Bronchial epithelial cell (primary cell): ENCODE measurements at regions not wholly inside any gene's neighbourhood (a gene's known extent, or its start where the extent isn't known, plus 50 kb on each side); places are given as distances from the start of the nearest gene placed in this dataset.

Experiments
- DNase-seq: peaks from one replicate; pipeline ENCODE4 v3.0.0-alpha.2; 2010; ENCODE audit warnings: low read depth
- FAIRE-seq: peaks from 2 replicates; lab custom pipeline; 2011; peaks lifted over from hg19 to GRCh38; lab: Jason Lieb, UNC
- H3K27me3 ChIP-seq: 2 replicates; pipeline ENCODE4 v1.5.1; 2011; ENCODE audit warnings: low read length; ENCODE audit not compliant: control insufficient read depth, insufficient read depth
- H3K36me3 ChIP-seq: 2 replicates; pipeline ENCODE4 v1.5.1; 2011; ENCODE audit warnings: low read length; ENCODE audit not compliant: control insufficient read depth, insufficient read depth
- H3K4me3 ChIP-seq: 2 replicates; pipeline ENCODE4 v1.5.1; 2011; ENCODE audit warnings: mild to moderate bottlenecking, low read depth, low read length, control low read depth
- CTCF ChIP-seq: IDR thresholded peaks from 2 replicates; pipeline ENCODE4 v1.5.1; 2011; ENCODE audit warnings: mild to moderate bottlenecking, moderate library complexity, low read length, control low read depth, inconsistent platforms; ENCODE audit not compliant: insufficient read depth, severe bottlenecking

GRCh38 chr12:89797436-89797835 lies 88.8 kb upstream of the ATP2B1 start:
- TF ChIP-seq CTCF = no peak
- Histone ChIP-seq H3K36me3 (no peaks in the 10 kb centered on the region), H3K27me3 (no peaks in the 10 kb centered on the region), H3K4me3 (no peak overlapping the region)
- DNase-seq = no peak
- no peak for FAIRE-seq

- Histone ChIP-seq H3K4me3 (no peak overlapping the region), H3K27me3 (no peaks in the 10 kb centered on the region), H3K36me3 (no peaks in the 10 kb centered on the region)
- TF ChIP-seq CTCF = no peak
- FAIRE-seq = no peak
- DNase-seq = no peak
Observed at GRCh38 chr12:89796798-89797382, 88.3 kb upstream of the ATP2B1 start.

- DNase-seq (no peak), FAIRE-seq (no peak)
- no peak for TF ChIP-seq CTCF
- no peak overlapping the region for H3K4me3 ChIP-seq
- no peaks in the 10 kb centered on the region for H3K36me3 ChIP-seq
- H3K27me3 ChIP-seq = no peaks in the 10 kb centered on the region
Observed at GRCh38 chr12:89793946-89794345, 85.3 kb upstream of the ATP2B1 start.

GRCh38 chr12:89791286-89791685 lies 82.6 kb upstream of the ATP2B1 start:
- H3K27me3 ChIP-seq = no peaks in the 10 kb centered on the region
- TF ChIP-seq CTCF = no peak
- no peak overlapping the region for H3K4me3 ChIP-seq
- DNase-seq (no peak), FAIRE-seq (no peak)
- H3K36me3 ChIP-seq = no peaks in the 10 kb centered on the region

GRCh38 chr12:89789862-89790261 lies 81.2 kb upstream of the ATP2B1 start:
- H3K27me3 ChIP-seq = no peaks in the 10 kb centered on the region
- H3K36me3 ChIP-seq = no peaks in the 10 kb centered on the region
- no peak overlapping the region for H3K4me3 ChIP-seq
- DNase-seq = no peak
- no peak for TF ChIP-seq CTCF
- no peak for FAIRE-seq

DNA sequence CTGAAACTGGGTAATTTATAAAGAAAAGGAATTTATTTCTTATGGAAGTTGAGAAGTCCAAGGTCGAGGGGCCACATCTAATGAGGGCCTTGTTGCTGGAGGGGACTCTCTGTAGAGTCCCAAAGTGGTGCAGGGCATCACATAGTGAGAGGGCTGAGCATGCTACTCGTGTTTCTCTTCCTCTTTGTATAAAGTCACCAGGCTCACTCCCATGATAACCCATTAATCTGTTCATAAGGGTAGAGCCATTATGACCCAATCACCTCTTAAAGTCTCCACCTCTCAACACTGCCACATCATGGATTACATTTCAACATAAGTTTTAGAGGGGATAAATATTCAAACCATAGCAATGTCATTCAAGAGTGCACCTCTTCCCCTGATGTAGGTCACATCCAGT lies 79.1 kb upstream of the ATP2B1 start:
- Histone ChIP-seq H3K36me3 (no peaks in the 10 kb centered on the region), H3K4me3 (no peak overlapping the region), H3K27me3 (no peaks in the 10 kb centered on the region)
- TF ChIP-seq CTCF = no peak
- FAIRE-seq (no peak), DNase-seq (no peak)
